Lower lobe of right lung (tissue), 2 donors: ENCODE measurements at regions not wholly inside any gene's neighbourhood (a gene's known extent, or its start where the extent isn't known, plus 50 kb on each side); places are given as distances from the start of the nearest gene placed in this dataset.

Source experiments
- ATAC-seq, 2 donors: fragments of 200-7000 bp; cut with Tn5 transposase; one replicate each; pipeline ENCODE4 v1.9.1; 2020 to 2022; ENCODE audit warnings: mild to moderate bottlenecking in 2 of 2, moderate library complexity in 2 of 2
- DNase-seq: peaks from one replicate; pipeline ENCODE4 v3.0.0-alpha.2; 2020
- H3K27ac ChIP-seq: fragments of 200-600 bp; one replicate; pipeline ENCODE4 v1.8.0; 2022
- H3K27me3 ChIP-seq: fragments of 200-600 bp; one replicate; pipeline ENCODE4 v1.8.0; 2022; ENCODE audit warnings: low read depth
- H3K36me3 ChIP-seq: fragments of 200-600 bp; one replicate; pipeline ENCODE4 v1.8.0; 2022; ENCODE audit warnings: mild to moderate bottlenecking
- H3K4me1 ChIP-seq: fragments of 200-600 bp; one replicate; pipeline ENCODE4 v1.8.0; 2022
- H3K4me3 ChIP-seq: fragments of 200-600 bp; one replicate; pipeline ENCODE4 v1.8.0; 2022; ENCODE audit warnings: mild to moderate bottlenecking
- H3K9me3 ChIP-seq: fragments of 200-600 bp; one replicate; pipeline ENCODE4 v1.8.0; 2022
- CTCF ChIP-seq: fragments of 200-600 bp; IDR thresholded peaks from one replicate; pipeline ENCODE4 v1.8.0; 2022; ENCODE audit warnings: antibody characterized with exemption, mild to moderate bottlenecking
- intact Hi-C: fragments of 100-400 bp; cut with DNase I; formaldehyde crosslinking; loops from one replicate; pipeline ENCODE4 v1.11.0; 2022
- donor health status: DM: no; HTN: yes; CAD: no; lungs with severe emphysema.

DNA sequence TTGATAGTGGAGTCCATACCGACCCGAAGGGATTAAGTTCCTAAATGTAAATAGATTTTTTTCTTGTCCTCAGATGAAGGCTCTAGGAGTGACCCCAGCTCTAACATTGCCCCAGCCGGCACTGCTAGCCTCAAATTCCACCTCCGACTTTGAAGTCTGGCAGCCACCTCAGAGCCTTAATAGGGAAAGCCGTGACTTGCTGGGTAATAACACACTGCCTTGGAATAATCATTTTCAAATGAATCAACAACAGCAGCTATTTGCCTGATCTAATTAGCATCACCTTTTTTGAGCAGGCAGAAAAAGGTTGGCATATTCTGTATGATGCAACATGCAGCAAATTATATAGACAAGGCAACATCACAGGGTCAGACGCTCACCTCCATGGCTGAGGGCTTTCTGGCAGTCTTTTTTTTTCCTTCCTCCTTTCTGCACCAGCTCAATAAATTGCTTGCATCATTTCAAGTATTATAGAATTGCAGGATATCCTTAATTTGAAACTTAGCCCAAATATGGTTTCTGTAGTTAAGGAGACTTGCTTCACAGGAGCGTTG, 276.5 kb upstream of the ATP5MC3 start:
- ATAC-seq (no peak), DNase-seq (no peak)
- no peaks in the 10 kb centered on the region for H3K4me1 ChIP-seq
- intact Hi-C loops: no loop called here
- H3K4me3 ChIP-seq: no peak overlapping the region
- no peaks in the 10 kb centered on the region for H3K36me3 ChIP-seq
- TF ChIP-seq CTCF: no peak
- no peaks in the 10 kb centered on the region for H3K27me3 ChIP-seq
- no peaks in the 10 kb centered on the region for H3K9me3 ChIP-seq
- no peak overlapping the region for H3K27ac ChIP-seq

GRCh38 chr2:175454953-175455389, 273.5 kb upstream of the ATP5MC3 start:
- TF ChIP-seq CTCF: no peak
- no peaks in the 10 kb centered on the region for H3K36me3 ChIP-seq
- ATAC-seq: no peak
- H3K9me3 ChIP-seq: no peaks in the 10 kb centered on the region
- H3K27me3 ChIP-seq: no peaks in the 10 kb centered on the region
- intact Hi-C loops: no loop called here
- H3K27ac ChIP-seq: no peak overlapping the region
- DNase-seq: no peak
- no peaks in the 10 kb centered on the region for H3K4me1 ChIP-seq
- H3K4me3 ChIP-seq: no peak overlapping the region

- no peak for ATAC-seq
- no peaks in the 10 kb centered on the region for H3K4me1 ChIP-seq
- no peak for TF ChIP-seq CTCF
- H3K9me3 ChIP-seq: no peaks in the 10 kb centered on the region
- no peak overlapping the region for H3K27ac ChIP-seq
- intact Hi-C loops: no loop called here
- no peaks in the 10 kb centered on the region for H3K36me3 ChIP-seq
- H3K27me3 ChIP-seq: no peaks in the 10 kb centered on the region
- no peak for DNase-seq
- no peak overlapping the region for H3K4me3 ChIP-seq
These were observed 268.7 kb upstream of the ATP5MC3 start for GRCh38 chr2:175450029-175450760.

DNA sequence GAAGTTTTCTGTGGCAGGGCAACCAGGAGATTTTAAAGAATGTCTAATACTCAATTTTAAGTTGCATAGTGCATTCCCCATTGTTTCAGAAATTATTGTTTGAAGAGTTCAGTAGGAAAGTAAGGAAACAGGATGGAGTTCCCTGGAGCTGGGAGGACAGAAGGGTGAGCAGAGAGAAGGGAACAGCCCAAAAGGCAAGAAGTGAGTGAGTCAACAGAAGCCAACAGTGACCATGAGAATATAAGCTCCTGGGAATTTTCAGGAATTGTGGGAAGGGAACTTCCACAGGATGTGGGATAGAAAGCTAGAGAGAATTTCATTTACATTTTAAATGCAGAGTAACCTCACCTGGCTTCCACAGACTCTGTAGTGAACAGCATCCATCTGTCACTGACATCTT, 268.1 kb upstream of the ATP5MC3 start:
- ATAC-seq (no peak), DNase-seq (no peak)
- no peak overlapping the region for H3K4me3 ChIP-seq
- no peaks in the 10 kb centered on the region for H3K9me3 ChIP-seq
- intact Hi-C loops: no loop called here
- H3K27ac ChIP-seq: no peak overlapping the region
- TF ChIP-seq CTCF: no peak
- H3K36me3 ChIP-seq: no peaks in the 10 kb centered on the region
- no peaks in the 10 kb centered on the region for H3K4me1 ChIP-seq
- no peaks in the 10 kb centered on the region for H3K27me3 ChIP-seq

- Histone ChIP-seq H3K27me3 (peaks cover 4% of the 10 kb centered on the region), H3K4me3 (no peak overlapping the region), H3K9me3 (no peaks in the 10 kb centered on the region), H3K4me1 (no peaks in the 10 kb centered on the region), H3K27ac (no peak overlapping the region), H3K36me3 (no peaks in the 10 kb centered on the region)
- intact Hi-C loops: no loop called here
- ATAC-seq (no peak), DNase-seq (no peak)
- no peak for TF ChIP-seq CTCF
These were observed 264.7 kb upstream of the ATP5MC3 start for GRCh38 chr2:175446201-175446600.
